ENCODE measurements at regions not wholly inside any gene's neighbourhood (a gene's known extent, or its start where the extent isn't known, plus 50 kb on each side); places are given as distances from the start of the nearest gene placed in this dataset.

DNA sequence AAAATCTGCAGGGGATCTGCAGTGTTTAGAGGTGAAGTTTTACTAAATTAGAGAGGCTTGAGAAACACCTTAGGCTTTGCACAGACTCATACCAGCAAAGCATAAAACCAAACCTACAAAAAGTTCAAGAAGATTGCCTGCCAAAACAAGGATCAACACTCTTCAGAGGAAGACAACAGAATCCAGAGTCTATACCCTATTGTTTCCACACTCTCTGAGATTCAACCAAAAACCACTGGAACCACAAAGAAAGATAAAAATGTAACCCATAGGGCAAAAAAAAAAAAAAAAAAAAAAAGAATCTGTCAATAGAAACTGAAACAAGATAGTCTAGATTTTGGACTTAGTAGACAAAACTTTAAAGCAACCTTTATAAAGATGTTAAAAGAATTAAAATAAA, 102.7 kb downstream of the ANKRD60 start:
- no peak overlapping the region for H3K27ac Mint-ChIP-seq
- H3K4me3 Mint-ChIP-seq: no peak overlapping the region
- H3K27me3 Mint-ChIP-seq (ENCODE audit: low read depth): peaks cover 31% of the 10 kb centered on the region
- ATAC-seq (no peak), DNase-seq (no peak)
- ChIA-PET POLR2A (interaction anchor here (0.8 kb wide), 1 partner anchor 10 kb away, joined by 5 read pairs; no protein-coding TSS in a partner anchor), CTCF (no interaction called here)
- H3K9me3 Mint-ChIP-seq (ENCODE audit: insufficient read depth): no peaks in the 10 kb centered on the region
- peaks cover 9% of the 10 kb centered on the region for H3K4me1 Mint-ChIP-seq (ENCODE audit: low read depth)
- no peaks in the 10 kb centered on the region for H3K36me3 Mint-ChIP-seq (ENCODE audit: low read depth)

- ChIA-PET POLR2A (no interaction called here), CTCF (interaction anchor here (1.7 kb wide), 1 partner anchor 31 kb away, joined by 6 read pairs; no protein-coding TSS in a partner anchor)
- DNase-seq: no peak
- no peaks in the 10 kb centered on the region for H3K4me1 Mint-ChIP-seq (ENCODE audit: low read depth)
- H3K27ac Mint-ChIP-seq: no peak overlapping the region
- peaks cover 20% of the 10 kb centered on the region for H3K9me3 Mint-ChIP-seq (ENCODE audit: insufficient read depth)
- peaks cover 12% of the 10 kb centered on the region for H3K27me3 Mint-ChIP-seq (ENCODE audit: low read depth)
- no peak overlapping the region for H3K4me3 Mint-ChIP-seq
- H3K36me3 Mint-ChIP-seq (ENCODE audit: low read depth): no peaks in the 10 kb centered on the region
- no peak for ATAC-seq
Measured at GRCh38 chr20:58117944-58118343, 110.5 kb downstream of the ANKRD60 start.

- POLR2A ChIA-PET: interaction anchor here (0.8 kb wide), 1 partner anchor 9 kb away, joined by 5 read pairs; no protein-coding TSS in a partner anchor
- Mint-ChIP-seq H3K27ac (no peak overlapping the region), H3K27me3 (ENCODE audit: low read depth) (peaks cover 12% of the 10 kb centered on the region), H3K9me3 (ENCODE audit: insufficient read depth) (peaks cover 20% of the 10 kb centered on the region), H3K36me3 (ENCODE audit: low read depth) (no peaks in the 10 kb centered on the region), H3K4me3 (no peak overlapping the region), H3K4me1 (ENCODE audit: low read depth) (no peaks in the 10 kb centered on the region)
- ATAC-seq (no peak), DNase-seq (no peak)
- CTCF ChIA-PET: interaction anchor here (0.6 kb wide), 1 partner anchor 429 kb away, joined by 3 read pairs; no protein-coding TSS in a partner anchor
Measured at GRCh38 chr20:58116505-58116904, 111.9 kb downstream of the ANKRD60 start.

DNA sequence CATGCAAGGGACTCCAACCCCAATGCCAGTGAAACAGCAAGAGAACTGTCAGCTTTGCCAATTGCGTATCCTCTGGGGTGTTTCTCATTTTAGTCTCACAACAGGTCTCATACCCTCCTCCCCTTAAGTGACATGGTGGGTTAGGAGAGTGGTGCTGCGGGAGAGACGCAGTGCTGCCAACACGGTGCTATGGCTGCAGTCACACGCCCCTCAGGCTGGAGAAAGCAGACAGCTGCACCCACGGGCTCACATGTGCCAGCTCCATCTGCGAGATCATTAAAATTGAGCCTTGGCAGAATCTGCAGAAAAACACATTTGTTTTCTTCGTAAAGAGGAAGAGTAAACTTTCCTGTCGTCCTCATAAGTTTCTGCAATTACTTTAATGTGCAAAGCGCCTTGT, 114.7 kb downstream of the ANKRD60 start:
- Mint-ChIP-seq H3K9me3 (ENCODE audit: insufficient read depth) (peaks cover 7% of the 10 kb centered on the region), H3K27me3 (ENCODE audit: low read depth) (peaks cover 6% of the 10 kb centered on the region), H3K4me1 (ENCODE audit: low read depth) (no peaks in the 10 kb centered on the region), H3K4me3 (no peak overlapping the region), H3K36me3 (ENCODE audit: low read depth) (no peaks in the 10 kb centered on the region), H3K27ac (no peak overlapping the region)
- CTCF ChIA-PET: no interaction called here
- ATAC-seq (no peak), DNase-seq (no peak)
- POLR2A ChIA-PET: no interaction called here

DNA sequence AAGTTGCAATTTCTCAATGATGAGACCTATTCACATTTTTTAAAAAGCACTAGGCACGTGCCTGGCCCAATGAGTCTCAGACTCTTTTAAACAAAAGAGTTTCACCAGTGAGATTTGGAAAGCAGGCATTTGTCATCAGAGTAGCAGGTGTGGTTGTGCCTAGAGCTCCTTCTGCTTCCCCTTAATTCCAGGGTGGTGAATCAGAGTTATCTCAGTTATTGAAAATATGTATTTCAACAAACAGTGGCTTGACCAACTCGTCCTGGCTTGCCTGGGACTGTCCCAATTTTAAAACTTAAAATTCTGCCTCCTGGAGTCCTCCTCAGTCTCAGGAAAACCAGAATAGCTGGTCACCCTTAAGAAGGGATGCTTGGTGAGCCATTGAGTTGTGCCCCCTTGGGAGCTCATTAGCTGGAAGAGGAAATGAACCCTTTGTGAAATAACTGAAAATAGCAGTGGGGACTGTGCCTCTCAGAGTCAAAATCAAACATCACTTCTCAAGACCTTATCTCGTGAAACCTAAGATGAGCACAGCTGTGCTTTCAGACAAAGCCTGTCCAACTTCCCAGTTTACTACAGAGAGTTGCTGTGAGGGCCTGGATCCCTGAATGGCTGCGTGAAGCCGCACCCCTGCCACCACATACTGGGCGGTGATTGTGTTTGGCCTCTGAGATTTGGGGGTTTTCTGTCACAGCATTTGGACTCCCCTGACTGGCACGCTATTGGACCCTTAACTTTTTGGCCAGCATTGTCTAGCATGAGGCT, 116.3 kb downstream of the ANKRD60 start:
- CTCF ChIA-PET: no interaction called here
- POLR2A ChIA-PET: no interaction called here
- Mint-ChIP-seq H3K27ac (no peak overlapping the region), H3K27me3 (ENCODE audit: low read depth) (peaks cover 4% of the 10 kb centered on the region), H3K4me3 (no peak overlapping the region), H3K9me3 (ENCODE audit: insufficient read depth) (no peaks in the 10 kb centered on the region), H3K36me3 (ENCODE audit: low read depth) (no peaks in the 10 kb centered on the region), H3K4me1 (ENCODE audit: low read depth) (no peaks in the 10 kb centered on the region)
- DNase-seq (no peak), ATAC-seq (no peak)

GRCh38 chr20:58111310-58112016, 117.0 kb downstream of the ANKRD60 start:
- ATAC-seq (no peak), DNase-seq (no peak)
- H3K9me3 Mint-ChIP-seq (ENCODE audit: insufficient read depth): no peaks in the 10 kb centered on the region
- H3K4me1 Mint-ChIP-seq (ENCODE audit: low read depth): no peaks in the 10 kb centered on the region
- no peak overlapping the region for H3K4me3 Mint-ChIP-seq
- H3K27ac Mint-ChIP-seq: no peak overlapping the region
- no peaks in the 10 kb centered on the region for H3K27me3 Mint-ChIP-seq (ENCODE audit: low read depth)
- POLR2A ChIA-PET: no interaction called here
- H3K36me3 Mint-ChIP-seq (ENCODE audit: low read depth): no peaks in the 10 kb centered on the region
- CTCF ChIA-PET: no interaction called here

- CTCF ChIA-PET: no interaction called here
- Mint-ChIP-seq H3K4me1 (ENCODE audit: low read depth) (no peaks in the 10 kb centered on the region), H3K9me3 (ENCODE audit: insufficient read depth) (no peaks in the 10 kb centered on the region), H3K27ac (no peak overlapping the region), H3K4me3 (no peak overlapping the region), H3K36me3 (ENCODE audit: low read depth) (no peaks in the 10 kb centered on the region), H3K27me3 (ENCODE audit: low read depth) (peaks cover 3% of the 10 kb centered on the region)
- DNase-seq: no peak
- no peak for ATAC-seq
- POLR2A ChIA-PET: no interaction called here
Measured at GRCh38 chr20:58109918-58110635, 118.4 kb downstream of the ANKRD60 start.

GRCh38 chr20:58109126-58109880, 119.2 kb downstream of the ANKRD60 start:
- CTCF ChIA-PET: no interaction called here
- ATAC-seq (no peak), DNase-seq (no peak)
- Mint-ChIP-seq H3K9me3 (ENCODE audit: insufficient read depth) (no peaks in the 10 kb centered on the region), H3K36me3 (ENCODE audit: low read depth) (no peaks in the 10 kb centered on the region), H3K4me1 (ENCODE audit: low read depth) (no peaks in the 10 kb centered on the region), H3K27me3 (ENCODE audit: low read depth) (peaks cover 3% of the 10 kb centered on the region), H3K27ac (no peak overlapping the region), H3K4me3 (no peak overlapping the region)
- POLR2A ChIA-PET: no interaction called here

DNA sequence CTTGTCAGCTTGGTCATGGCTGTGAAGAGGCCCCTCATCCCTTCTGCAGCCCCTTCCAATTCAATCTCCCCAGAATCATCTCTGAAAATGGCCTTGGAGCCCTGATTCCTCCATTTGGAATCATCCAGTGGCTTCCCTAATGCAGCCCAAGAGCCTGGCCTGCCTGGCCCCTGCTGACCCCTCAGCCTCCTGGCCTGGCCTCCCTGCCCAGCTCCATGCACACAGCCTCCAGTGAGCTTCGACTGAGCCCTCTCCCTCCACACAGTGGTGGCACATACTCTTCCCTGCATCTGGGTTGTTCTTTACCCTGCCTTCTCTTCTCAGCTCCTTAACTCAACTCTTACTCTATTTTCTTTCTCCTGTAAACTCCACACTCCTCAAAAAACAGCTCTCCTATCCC, 120.9 kb downstream of the ANKRD60 start:
- no peaks in the 10 kb centered on the region for H3K9me3 Mint-ChIP-seq (ENCODE audit: insufficient read depth)
- DNase-seq (no peak), ATAC-seq (no peak)
- peaks cover 3% of the 10 kb centered on the region for H3K27me3 Mint-ChIP-seq (ENCODE audit: low read depth)
- H3K36me3 Mint-ChIP-seq (ENCODE audit: low read depth): no peaks in the 10 kb centered on the region
- ChIA-PET POLR2A (no interaction called here), CTCF (no interaction called here)
- H3K27ac Mint-ChIP-seq: no peak overlapping the region
- no peak overlapping the region for H3K4me3 Mint-ChIP-seq
- no peaks in the 10 kb centered on the region for H3K4me1 Mint-ChIP-seq (ENCODE audit: low read depth)

DNA sequence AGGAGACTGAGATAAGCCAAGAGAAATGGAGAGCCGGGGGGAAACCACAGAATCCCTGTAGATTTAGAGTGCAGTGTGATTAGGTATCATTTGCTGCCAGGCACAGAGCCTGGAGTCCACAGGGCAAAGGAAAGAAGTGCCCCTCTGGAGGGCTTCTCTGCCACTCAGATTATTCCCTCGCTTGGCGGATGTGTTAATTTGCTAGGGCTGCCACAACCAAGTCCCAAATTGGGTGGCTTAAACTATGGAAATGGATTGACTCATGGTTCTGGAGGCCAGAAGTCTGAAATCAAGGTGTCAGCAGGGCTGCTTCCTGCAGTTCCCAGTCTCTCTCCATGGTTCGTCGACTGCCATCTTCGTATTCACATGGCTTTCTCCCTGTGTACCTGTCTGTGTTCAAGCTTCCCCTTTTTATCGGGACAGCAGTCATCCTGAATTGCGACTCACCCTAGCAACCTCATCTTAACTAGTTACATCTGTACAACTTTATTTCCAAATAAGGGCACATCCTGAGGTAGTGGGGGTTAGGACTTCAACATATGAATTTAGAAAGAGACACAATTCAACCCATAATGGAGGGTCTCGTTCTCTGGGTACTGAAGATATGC, 122.2 kb downstream of the ANKRD60 start:
- Mint-ChIP-seq H3K4me3 (no peak overlapping the region), H3K27me3 (ENCODE audit: low read depth) (peaks cover 3% of the 10 kb centered on the region), H3K36me3 (ENCODE audit: low read depth) (no peaks in the 10 kb centered on the region), H3K27ac (no peak overlapping the region), H3K9me3 (ENCODE audit: insufficient read depth) (no peaks in the 10 kb centered on the region), H3K4me1 (ENCODE audit: low read depth) (no peaks in the 10 kb centered on the region)
- ChIA-PET CTCF (no interaction called here), POLR2A (no interaction called here)
- ATAC-seq: no peak
- no peak for DNase-seq

DNA sequence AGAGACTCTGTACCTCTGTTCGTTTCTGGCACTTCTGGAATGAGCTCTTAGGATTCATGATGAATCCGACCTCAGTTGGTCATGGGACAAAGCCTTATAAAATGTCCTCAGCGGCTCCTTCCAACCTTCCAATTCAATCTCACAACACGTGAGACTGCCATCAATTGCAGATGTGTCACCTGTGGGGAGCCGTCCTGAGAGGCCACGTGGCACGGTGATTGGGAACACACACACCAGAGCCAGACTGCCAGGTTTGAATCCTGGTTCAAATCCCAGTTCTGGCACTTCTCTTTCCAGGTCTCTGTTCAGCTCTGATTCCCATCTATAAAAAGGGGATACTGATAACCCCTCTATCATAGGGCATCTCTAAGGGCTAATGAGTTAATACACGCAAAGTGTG, 124.5 kb downstream of the ANKRD60 start:
- no peak for DNase-seq
- no peak overlapping the region for H3K27ac Mint-ChIP-seq
- POLR2A ChIA-PET: no interaction called here
- no peaks in the 10 kb centered on the region for H3K9me3 Mint-ChIP-seq (ENCODE audit: insufficient read depth)
- no peak overlapping the region for H3K4me3 Mint-ChIP-seq
- no peaks in the 10 kb centered on the region for H3K36me3 Mint-ChIP-seq (ENCODE audit: low read depth)
- CTCF ChIA-PET: interaction anchor here (1.3 kb wide), 1 partner anchor 17 kb away, joined by 3 read pairs; no protein-coding TSS in a partner anchor
- H3K27me3 Mint-ChIP-seq (ENCODE audit: low read depth): peaks cover 3% of the 10 kb centered on the region
- no peak for ATAC-seq
- no peaks in the 10 kb centered on the region for H3K4me1 Mint-ChIP-seq (ENCODE audit: low read depth)
